Testis (tissue), 2 donors: ENCODE measurements at regions not wholly inside any gene's neighbourhood (a gene's known extent, or its start where the extent isn't known, plus 50 kb on each side); places are given as distances from the start of the nearest gene placed in this dataset.
"Not testable (repeated sequence)": the region's sequence is repeated elsewhere in the genome, so short reads cannot be mapped to it uniquely, and the experiment has no call there.

ENCODE experiments used
- CTCF ChIP-seq, 3 experiments: fragments of 450-650 bp in 2 of 3; fragments of 200-600 bp in 1 of 3; sonication (generic) in 1 of 3; IDR thresholded peaks; one replicate each; pipeline ENCODE4 v1.5.1; 2016 to 2019; ENCODE audit warnings: antibody characterized with exemption in 3 of 3, mild to moderate bottlenecking in 2 of 3, moderate library complexity in 1 of 3
- POLR2A ChIP-seq: fragments of 450-650 bp; IDR thresholded peaks from one replicate; pipeline ENCODE4 v1.6.1; 2017; ENCODE audit warnings: antibody characterized with exemption, mild to moderate bottlenecking, moderate library complexity

- not testable (repeated sequence) for TF ChIP-seq CTCF (IDR thresholded peaks at IDR 0.05); POLR2A
These were observed 273.4 kb downstream of the ASMT start for GRCh38 chrX:1888305-1888704.
